OCI-LY1 (cell line): ENCODE measurements at regions not wholly inside any gene's neighbourhood (a gene's known extent, or its start where the extent isn't known, plus 50 kb on each side); places are given as distances from the start of the nearest gene placed in this dataset.

ENCODE experiments used
- H2AFZ ChIP-seq: fragments of 200-600 bp; sonication (generic), shearing (Covaris generic); 2 replicates; pipeline ENCODE4 v1.6.0; 2014; ENCODE audit warnings: antibody characterized with exemption, mild to moderate bottlenecking, low read length
- H3F3A ChIP-seq: fragments of 200-600 bp; sonication (generic), shearing (Covaris generic); 2 replicates; pipeline ENCODE4 v1.6.0; 2014; ENCODE audit warnings: mild to moderate bottlenecking, antibody characterized with exemption, low read length, moderate library complexity; ENCODE audit not compliant: insufficient read depth
- H3K27ac ChIP-seq: fragments of 200-600 bp; sonication (generic); 2 replicates; pipeline ENCODE4 v1.5.1; 2014; ENCODE audit warnings: low read length, mixed run types, mild to moderate bottlenecking, low read depth; ENCODE audit not compliant: poor library complexity, severe bottlenecking
- H3K27me3 ChIP-seq: fragments of 200-600 bp; sonication (generic); 2 replicates; pipeline ENCODE4 v1.6.0; 2014; ENCODE audit warnings: antibody characterized with exemption, mild to moderate bottlenecking, low read length, moderate library complexity; ENCODE audit not compliant: insufficient read depth
- H3K36me3 ChIP-seq: fragments of 200-600 bp; sonication (generic); 2 replicates; pipeline ENCODE4 v1.6.1; 2014; ENCODE audit warnings: mild to moderate bottlenecking, antibody characterized with exemption, low read length, moderate library complexity, mixed read lengths; ENCODE audit not compliant: insufficient read depth
- H3K4me1 ChIP-seq: fragments of 200-600 bp; sonication (generic); 2 replicates; pipeline ENCODE4 v1.5.1; 2014; ENCODE audit warnings: mild to moderate bottlenecking, low read length, moderate library complexity; ENCODE audit not compliant: insufficient read depth, severe bottlenecking
- H3K4me2 ChIP-seq: fragments of 200-600 bp; sonication (generic), shearing (Covaris generic); 2 replicates; pipeline ENCODE4 v1.6.1; 2014; ENCODE audit warnings: low read length
- H3K4me3 ChIP-seq: fragments of 200-600 bp; sonication (generic); 2 replicates; pipeline ENCODE4 v1.5.1; 2014; ENCODE audit warnings: low read length, low read depth, mild to moderate bottlenecking, mixed read lengths; ENCODE audit not compliant: poor library complexity, severe bottlenecking
- H3K79me2 ChIP-seq: fragments of 200-600 bp; shearing (Covaris generic); 2 replicates; pipeline ENCODE4 v1.6.1; 2016; ENCODE audit warnings: mixed run types, low read length, mixed read lengths; ENCODE audit not compliant: insufficient read depth
- H3K9ac ChIP-seq: fragments of 200-600 bp; sonication (generic), shearing (Covaris generic); 2 replicates; pipeline ENCODE4 v1.6.1; 2014; ENCODE audit warnings: mild to moderate bottlenecking, low read length, mixed read lengths
- H3K9me2 ChIP-seq: fragments of 200-600 bp; sonication (generic), shearing (Covaris generic); 2 replicates; pipeline ENCODE4 v1.6.1; 2014; ENCODE audit warnings: low read depth, mild to moderate bottlenecking, low read length, mixed read lengths
- H3K9me3 ChIP-seq: fragments of 200-600 bp; shearing (Covaris generic); 2 replicates; pipeline ENCODE4 v1.6.1; 2014; ENCODE audit warnings: low read length, mixed read lengths
- H4K20me1 ChIP-seq: fragments of 200-600 bp; sonication (generic), shearing (Covaris generic); 2 replicates; pipeline ENCODE4 v1.6.0; 2016; ENCODE audit warnings: mild to moderate bottlenecking, low read length; ENCODE audit not compliant: insufficient read depth
- EZH2 ChIP-seq: fragments of 200-600 bp; sonication (generic), shearing (Covaris generic); IDR thresholded peaks from 2 replicates; pipeline ENCODE4 v1.8.0; 2017; ENCODE audit warnings: borderline replicate concordance, mixed run types, mild to moderate bottlenecking, antibody characterized with exemption, low read length, moderate library complexity, mixed read lengths
- TF ChIP-seq, protein P1 (sequence below): fragments of 200-600 bp; sonication (generic), shearing (Covaris generic); IDR thresholded peaks from 2 replicates; pipeline ENCODE4 v1.5.1; 2017; ENCODE audit warnings: mild to moderate bottlenecking, antibody characterized with exemption, low read length, moderate library complexity, mixed read lengths

DNA sequence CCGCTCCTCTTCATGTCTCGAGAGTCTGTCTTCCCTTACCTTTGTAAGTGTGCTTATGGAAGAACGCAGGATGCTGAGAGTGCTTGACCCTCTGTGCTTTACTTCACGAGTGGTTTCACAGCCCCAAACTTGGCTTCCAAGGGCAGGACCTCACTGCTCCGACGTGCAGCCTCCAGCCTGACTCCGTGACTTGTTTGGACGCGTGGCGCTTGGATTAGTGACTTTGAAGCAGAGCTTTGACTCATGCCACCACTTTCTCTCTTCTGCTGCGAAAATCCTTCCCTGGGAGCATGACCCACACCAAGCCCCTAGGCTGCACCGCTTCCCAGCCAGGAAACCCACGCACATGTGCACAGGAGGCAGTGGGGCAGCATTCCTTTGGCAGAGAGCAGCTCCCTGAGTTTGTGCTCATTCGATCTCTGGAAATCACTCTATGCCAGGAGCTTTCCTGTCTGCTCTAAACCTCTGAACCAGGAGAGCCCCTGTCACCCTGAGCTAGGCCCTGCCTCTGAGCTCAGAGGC lies 207.8 kb upstream of the HS6ST1 start:
- Histone ChIP-seq H3K9me2 (no peaks in the 10 kb centered on the region), H3K9me3 (no peaks in the 10 kb centered on the region), H3K4me3 (no peak overlapping the region), H3K36me3 (no peaks in the 10 kb centered on the region), H3K4me2 (no peak overlapping the region), H2AFZ (no peak overlapping the region), H3K27me3 (no peaks in the 10 kb centered on the region), H4K20me1 (no peaks in the 10 kb centered on the region), H3K4me1 (no peaks in the 10 kb centered on the region), H3K79me2 (no peaks in the 10 kb centered on the region), H3K27ac (no peak overlapping the region), H3F3A (no peaks in the 10 kb centered on the region), H3K9ac (no peak overlapping the region)
- TF ChIP-seq, protein P1, sequence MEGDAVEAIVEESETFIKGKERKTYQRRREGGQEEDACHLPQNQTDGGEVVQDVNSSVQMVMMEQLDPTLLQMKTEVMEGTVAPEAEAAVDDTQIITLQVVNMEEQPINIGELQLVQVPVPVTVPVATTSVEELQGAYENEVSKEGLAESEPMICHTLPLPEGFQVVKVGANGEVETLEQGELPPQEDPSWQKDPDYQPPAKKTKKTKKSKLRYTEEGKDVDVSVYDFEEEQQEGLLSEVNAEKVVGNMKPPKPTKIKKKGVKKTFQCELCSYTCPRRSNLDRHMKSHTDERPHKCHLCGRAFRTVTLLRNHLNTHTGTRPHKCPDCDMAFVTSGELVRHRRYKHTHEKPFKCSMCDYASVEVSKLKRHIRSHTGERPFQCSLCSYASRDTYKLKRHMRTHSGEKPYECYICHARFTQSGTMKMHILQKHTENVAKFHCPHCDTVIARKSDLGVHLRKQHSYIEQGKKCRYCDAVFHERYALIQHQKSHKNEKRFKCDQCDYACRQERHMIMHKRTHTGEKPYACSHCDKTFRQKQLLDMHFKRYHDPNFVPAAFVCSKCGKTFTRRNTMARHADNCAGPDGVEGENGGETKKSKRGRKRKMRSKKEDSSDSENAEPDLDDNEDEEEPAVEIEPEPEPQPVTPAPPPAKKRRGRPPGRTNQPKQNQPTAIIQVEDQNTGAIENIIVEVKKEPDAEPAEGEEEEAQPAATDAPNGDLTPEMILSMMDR: no peak
- no peak for TF ChIP-seq EZH2

DNA sequence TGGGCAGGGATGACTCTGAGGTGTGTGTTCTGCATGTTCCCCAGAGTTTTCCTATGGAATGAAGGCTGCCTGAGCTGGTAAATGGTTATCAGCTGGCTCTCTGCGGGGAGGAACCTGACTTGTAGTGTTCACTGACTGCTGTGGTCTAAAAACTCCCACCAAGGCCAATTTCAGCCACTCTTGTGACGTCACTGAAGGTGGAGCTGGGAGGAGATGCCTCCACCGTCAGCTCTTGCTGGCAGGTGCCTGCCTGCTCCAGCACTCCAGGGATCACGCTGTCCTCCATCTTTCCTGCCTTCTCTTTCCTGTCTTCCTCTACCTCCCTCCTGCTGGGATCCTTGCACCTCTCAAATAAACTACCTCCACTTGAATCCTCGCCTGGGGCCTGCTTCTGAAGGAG lies 209.5 kb upstream of the HS6ST1 start:
- Histone ChIP-seq H3K79me2 (no peaks in the 10 kb centered on the region), H3K9ac (no peak overlapping the region), H3K27me3 (no peaks in the 10 kb centered on the region), H3K9me3 (no peaks in the 10 kb centered on the region), H3F3A (no peaks in the 10 kb centered on the region), H4K20me1 (no peaks in the 10 kb centered on the region), H3K36me3 (no peaks in the 10 kb centered on the region), H3K9me2 (no peaks in the 10 kb centered on the region), H2AFZ (no peak overlapping the region), H3K27ac (no peak overlapping the region), H3K4me3 (no peak overlapping the region), H3K4me1 (no peaks in the 10 kb centered on the region), H3K4me2 (no peak overlapping the region)
- TF ChIP-seq, protein P1: no peak
- no peak for TF ChIP-seq EZH2

DNA sequence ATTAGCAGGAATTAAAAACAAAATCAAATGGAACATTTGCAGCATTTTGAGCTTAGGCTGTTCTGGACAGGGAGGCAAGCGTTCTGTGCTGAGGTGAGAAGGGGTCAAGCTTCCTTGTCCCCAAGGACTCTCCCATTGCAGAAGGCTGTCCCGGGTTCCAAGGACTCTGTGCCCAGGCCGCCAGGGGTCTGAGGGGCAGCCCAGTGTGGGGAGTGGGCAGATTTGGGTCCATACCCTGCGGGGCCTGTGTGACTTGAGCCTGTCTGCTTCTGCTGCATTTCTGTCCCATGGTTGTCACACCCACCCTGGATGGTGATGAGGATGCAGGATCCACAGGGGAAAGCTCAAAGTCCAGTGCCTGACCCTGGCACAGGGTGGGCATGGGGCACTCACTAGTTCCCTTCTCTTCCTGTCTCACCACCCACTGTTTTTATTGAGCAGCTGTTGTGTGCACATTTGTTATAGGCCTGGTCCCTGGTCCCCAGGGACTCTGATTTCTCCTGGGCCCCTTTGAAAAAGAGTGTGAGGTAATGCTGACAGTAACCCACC lies 211.4 kb upstream of the HS6ST1 start:
- H3K4me1 ChIP-seq: no peaks in the 10 kb centered on the region
- H3K4me2 ChIP-seq: no peak overlapping the region
- no peak overlapping the region for H3K4me3 ChIP-seq
- H4K20me1 ChIP-seq: no peaks in the 10 kb centered on the region
- H3K9me3 ChIP-seq: no peaks in the 10 kb centered on the region
- no peak overlapping the region for H2AFZ ChIP-seq
- no peaks in the 10 kb centered on the region for H3K79me2 ChIP-seq
- H3K9ac ChIP-seq: no peak overlapping the region
- no peaks in the 10 kb centered on the region for H3F3A ChIP-seq
- no peaks in the 10 kb centered on the region for H3K27me3 ChIP-seq
- no peaks in the 10 kb centered on the region for H3K36me3 ChIP-seq
- TF ChIP-seq, protein P1: no peak
- no peak for TF ChIP-seq EZH2
- no peaks in the 10 kb centered on the region for H3K9me2 ChIP-seq
- H3K27ac ChIP-seq: no peak overlapping the region
